ENCODE measurements at regions not wholly inside any gene's neighbourhood (a gene's known extent, or its start where the extent isn't known, plus 50 kb on each side); places are given as distances from the start of the nearest gene placed in this dataset.

GRCh38 chr6:11851387-11851786 lies 72.8 kb upstream of the ADTRP start:
- H3K27me3 ChIP-seq (ENCODE audit: control insufficient read depth, insufficient read depth, low read length) = no peaks in the 10 kb centered on the region
- H4K20me1 ChIP-seq (ENCODE audit: control insufficient read depth, extremely low read depth, insufficient read depth, low read length) = no peaks in the 10 kb centered on the region
- no peak overlapping the region for H3K9ac ChIP-seq (ENCODE audit: insufficient read depth, low read length)
- H3K9me3 ChIP-seq (ENCODE audit: control insufficient read depth, insufficient read depth, low read depth, low read length) = no peaks in the 10 kb centered on the region
- no peak overlapping the region for H3K4me3 ChIP-seq (replicated peaks in 1 of 4; ENCODE audit: control extremely low read depth in 1 of 4, insufficient read depth in 1 of 4, low read depth in 3 of 4, low read length in 4 of 4)
- H3K79me2 ChIP-seq (ENCODE audit: control insufficient read depth, insufficient read depth, low read length) = no peaks in the 10 kb centered on the region
- no peak overlapping the region for H3K27ac ChIP-seq (ENCODE audit: insufficient read depth, low read length)
- peak in 1 of 2 donors; percentile 82 for DNase-seq (ENCODE audit: low read depth in 2 of 2)
- peaks cover 6% of the 10 kb centered on the region for H3K4me1 ChIP-seq (ENCODE audit: control insufficient read depth, extremely low read depth, insufficient read depth, low read length)
- no peak overlapping the region for H3K4me2 ChIP-seq (ENCODE audit: extremely low read depth, insufficient read depth, low read length)
- H3K36me3 ChIP-seq (ENCODE audit: control insufficient read depth, insufficient read depth, low read length) = no peaks in the 10 kb centered on the region
- no peak overlapping the region for H2AFZ ChIP-seq (ENCODE audit: low read length)
- TF ChIP-seq EZH2 (IDR thresholded peaks at IDR 0.05; ENCODE audit: low read length, missing control alignments) = no peak
- TF ChIP-seq, protein P1, sequence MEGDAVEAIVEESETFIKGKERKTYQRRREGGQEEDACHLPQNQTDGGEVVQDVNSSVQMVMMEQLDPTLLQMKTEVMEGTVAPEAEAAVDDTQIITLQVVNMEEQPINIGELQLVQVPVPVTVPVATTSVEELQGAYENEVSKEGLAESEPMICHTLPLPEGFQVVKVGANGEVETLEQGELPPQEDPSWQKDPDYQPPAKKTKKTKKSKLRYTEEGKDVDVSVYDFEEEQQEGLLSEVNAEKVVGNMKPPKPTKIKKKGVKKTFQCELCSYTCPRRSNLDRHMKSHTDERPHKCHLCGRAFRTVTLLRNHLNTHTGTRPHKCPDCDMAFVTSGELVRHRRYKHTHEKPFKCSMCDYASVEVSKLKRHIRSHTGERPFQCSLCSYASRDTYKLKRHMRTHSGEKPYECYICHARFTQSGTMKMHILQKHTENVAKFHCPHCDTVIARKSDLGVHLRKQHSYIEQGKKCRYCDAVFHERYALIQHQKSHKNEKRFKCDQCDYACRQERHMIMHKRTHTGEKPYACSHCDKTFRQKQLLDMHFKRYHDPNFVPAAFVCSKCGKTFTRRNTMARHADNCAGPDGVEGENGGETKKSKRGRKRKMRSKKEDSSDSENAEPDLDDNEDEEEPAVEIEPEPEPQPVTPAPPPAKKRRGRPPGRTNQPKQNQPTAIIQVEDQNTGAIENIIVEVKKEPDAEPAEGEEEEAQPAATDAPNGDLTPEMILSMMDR (conservative IDR thresholded peaks at IDR 0.05 in 1 of 2, IDR thresholded peaks at IDR 0.05 in 1 of 2; ENCODE audit: low read depth in 1 of 2, low read length in 2 of 2) = no peak

- no peaks in the 10 kb centered on the region for H3K79me2 ChIP-seq (ENCODE audit: control insufficient read depth, insufficient read depth, low read length)
- H2AFZ ChIP-seq (ENCODE audit: low read length) = no peak overlapping the region
- DNase-seq (ENCODE audit: low read depth in 2 of 2) = peak in 1 of 2 donors; percentile 68
- H3K4me2 ChIP-seq (ENCODE audit: extremely low read depth, insufficient read depth, low read length) = no peak overlapping the region
- no peak overlapping the region for H3K9ac ChIP-seq (ENCODE audit: insufficient read depth, low read length)
- H3K36me3 ChIP-seq (ENCODE audit: control insufficient read depth, insufficient read depth, low read length) = no peaks in the 10 kb centered on the region
- H3K27ac ChIP-seq (ENCODE audit: insufficient read depth, low read length) = no peak overlapping the region
- no peaks in the 10 kb centered on the region for H3K9me3 ChIP-seq (ENCODE audit: control insufficient read depth, insufficient read depth, low read depth, low read length)
- H3K4me1 ChIP-seq (ENCODE audit: control insufficient read depth, extremely low read depth, insufficient read depth, low read length) = peaks cover 2% of the 10 kb centered on the region
- H3K4me3 ChIP-seq (replicated peaks in 1 of 4; ENCODE audit: control extremely low read depth in 1 of 4, insufficient read depth in 1 of 4, low read depth in 3 of 4, low read length in 4 of 4) = no peak overlapping the region
- TF ChIP-seq, protein P1 (conservative IDR thresholded peaks at IDR 0.05 in 1 of 2, IDR thresholded peaks at IDR 0.05 in 1 of 2; ENCODE audit: low read depth in 1 of 2, low read length in 2 of 2) = no peak
- TF ChIP-seq EZH2 (IDR thresholded peaks at IDR 0.05; ENCODE audit: low read length, missing control alignments) = no peak
- H4K20me1 ChIP-seq (ENCODE audit: control insufficient read depth, extremely low read depth, insufficient read depth, low read length) = no peaks in the 10 kb centered on the region
- H3K27me3 ChIP-seq (ENCODE audit: control insufficient read depth, insufficient read depth, low read length) = no peaks in the 10 kb centered on the region
These were observed 70.5 kb upstream of the ADTRP start for GRCh38 chr6:11848852-11849731.

DNA sequence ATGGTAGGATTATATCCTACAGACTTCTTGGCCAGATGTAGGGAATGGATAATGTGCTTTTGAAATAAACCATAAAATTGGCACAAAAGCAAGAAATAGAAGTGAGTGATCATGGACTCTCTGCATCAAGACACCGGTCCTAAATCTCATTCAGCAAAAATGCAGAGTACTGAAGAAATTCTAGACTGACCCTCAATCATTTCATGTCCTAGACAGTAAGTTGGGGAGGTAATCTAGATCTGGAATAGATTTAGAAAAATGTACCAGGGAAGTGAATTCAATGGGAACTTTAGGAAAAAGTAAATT lies 69.7 kb upstream of the ADTRP start:
- DNase-seq (ENCODE audit: low read depth in 2 of 2) = peak in 1 of 2 donors; percentile 27
- H3K79me2 ChIP-seq (ENCODE audit: control insufficient read depth, insufficient read depth, low read length) = no peaks in the 10 kb centered on the region
- H3K27ac ChIP-seq (ENCODE audit: insufficient read depth, low read length) = no peak overlapping the region
- no peak overlapping the region for H3K9ac ChIP-seq (ENCODE audit: insufficient read depth, low read length)
- no peak overlapping the region for H3K4me3 ChIP-seq (replicated peaks in 1 of 4; ENCODE audit: control extremely low read depth in 1 of 4, insufficient read depth in 1 of 4, low read depth in 3 of 4, low read length in 4 of 4)
- no peak overlapping the region for H2AFZ ChIP-seq (ENCODE audit: low read length)
- no peaks in the 10 kb centered on the region for H3K36me3 ChIP-seq (ENCODE audit: control insufficient read depth, insufficient read depth, low read length)
- H3K4me1 ChIP-seq (ENCODE audit: control insufficient read depth, extremely low read depth, insufficient read depth, low read length) = peaks cover 2% of the 10 kb centered on the region
- no peak for TF ChIP-seq EZH2 (IDR thresholded peaks at IDR 0.05; ENCODE audit: low read length, missing control alignments)
- TF ChIP-seq, protein P1 (conservative IDR thresholded peaks at IDR 0.05 in 1 of 2, IDR thresholded peaks at IDR 0.05 in 1 of 2; ENCODE audit: low read depth in 1 of 2, low read length in 2 of 2) = no peak
- H3K27me3 ChIP-seq (ENCODE audit: control insufficient read depth, insufficient read depth, low read length) = no peaks in the 10 kb centered on the region
- H4K20me1 ChIP-seq (ENCODE audit: control insufficient read depth, extremely low read depth, insufficient read depth, low read length) = no peaks in the 10 kb centered on the region
- no peaks in the 10 kb centered on the region for H3K9me3 ChIP-seq (ENCODE audit: control insufficient read depth, insufficient read depth, low read depth, low read length)
- no peak overlapping the region for H3K4me2 ChIP-seq (ENCODE audit: extremely low read depth, insufficient read depth, low read length)

Data from fibroblast of lung (primary cell).